T-helper 2 cell treated with Interferon-gamma antibody and Interleukin-4, amounts not matched to agents 5 μg/mL and 100 μg/mL, for 36 hours (primary cell): ENCODE measurements at regions not wholly inside any gene's neighbourhood (a gene's known extent, or its start where the extent isn't known, plus 50 kb on each side); places are given as distances from the start of the nearest gene placed in this dataset.

ENCODE experiments used
- DNase-seq: peaks from one replicate; pipeline ENCODE4 v3.0.0; 2021; ENCODE audit warnings: low spot score
- H3K27ac Mint-ChIP-seq: one replicate; pipeline ENCODE4 v1.8.0; 2021; ENCODE audit warnings: mild to moderate bottlenecking, mixed read lengths
- H3K27me3 Mint-ChIP-seq: one replicate; pipeline ENCODE4 v1.8.0; 2021; ENCODE audit warnings: low read depth, mixed read lengths
- H3K36me3 Mint-ChIP-seq: one replicate; pipeline ENCODE4 v1.8.0; 2021; ENCODE audit warnings: low read depth, mixed read lengths
- H3K4me1 Mint-ChIP-seq: one replicate; pipeline ENCODE4 v1.8.0; 2021; ENCODE audit warnings: low read depth, mixed read lengths
- H3K4me3 Mint-ChIP-seq: one replicate; pipeline ENCODE4 v1.8.0; 2022; ENCODE audit warnings: mild to moderate bottlenecking, moderate library complexity, mixed read lengths
- H3K9me3 Mint-ChIP-seq: one replicate; pipeline ENCODE4 v1.8.0; 2021; ENCODE audit warnings: mixed read lengths

- Mint-ChIP-seq H3K27me3 (no peaks in the 10 kb centered on the region), H3K4me3 (no peak overlapping the region), H3K9me3 (no peaks in the 10 kb centered on the region), H3K27ac (no peak overlapping the region), H3K4me1 (no peaks in the 10 kb centered on the region), H3K36me3 (no peaks in the 10 kb centered on the region)
- no peak for DNase-seq
These were observed 503.9 kb downstream of the TAFA4 start for GRCh38 chr3:68428495-68428894.

- Mint-ChIP-seq H3K27ac (no peak overlapping the region), H3K4me1 (no peaks in the 10 kb centered on the region), H3K36me3 (no peaks in the 10 kb centered on the region), H3K9me3 (no peaks in the 10 kb centered on the region), H3K4me3 (no peak overlapping the region), H3K27me3 (no peaks in the 10 kb centered on the region)
- no peak for DNase-seq
These were observed 507.4 kb downstream of the TAFA4 start for GRCh38 chr3:68424796-68425460.

- H3K27ac Mint-ChIP-seq, result no peak overlapping the region
- DNase-seq, result no peak
- H3K4me3 Mint-ChIP-seq, result no peak overlapping the region
- peaks cover 7% of the 10 kb centered on the region for H3K9me3 Mint-ChIP-seq
- no peaks in the 10 kb centered on the region for H3K36me3 Mint-ChIP-seq
- H3K4me1 Mint-ChIP-seq, result no peaks in the 10 kb centered on the region
- no peaks in the 10 kb centered on the region for H3K27me3 Mint-ChIP-seq
These were observed 523.7 kb downstream of the TAFA4 start for GRCh38 chr3:68408626-68409025.

GRCh38 chr3:68403741-68404140 lies 528.6 kb downstream of the TAFA4 start:
- no peak overlapping the region for H3K4me3 Mint-ChIP-seq
- H3K9me3 Mint-ChIP-seq, result no peaks in the 10 kb centered on the region
- H3K27me3 Mint-ChIP-seq, result no peaks in the 10 kb centered on the region
- no peak overlapping the region for H3K27ac Mint-ChIP-seq
- H3K4me1 Mint-ChIP-seq, result no peaks in the 10 kb centered on the region
- no peaks in the 10 kb centered on the region for H3K36me3 Mint-ChIP-seq
- no peak for DNase-seq

- Mint-ChIP-seq H3K9me3 (no peaks in the 10 kb centered on the region), H3K27ac (no peak overlapping the region), H3K36me3 (no peaks in the 10 kb centered on the region), H3K27me3 (no peaks in the 10 kb centered on the region), H3K4me1 (no peaks in the 10 kb centered on the region), H3K4me3 (no peak overlapping the region)
- DNase-seq, result no peak
These were observed 530.0 kb downstream of the TAFA4 start for GRCh38 chr3:68402235-68402918.

- no peaks in the 10 kb centered on the region for H3K36me3 Mint-ChIP-seq
- no peaks in the 10 kb centered on the region for H3K4me1 Mint-ChIP-seq
- peaks cover 35% of the 10 kb centered on the region for H3K9me3 Mint-ChIP-seq
- no peak for DNase-seq
- no peaks in the 10 kb centered on the region for H3K27me3 Mint-ChIP-seq
- no peak overlapping the region for H3K27ac Mint-ChIP-seq
- no peak overlapping the region for H3K4me3 Mint-ChIP-seq
These were observed 553.7 kb downstream of the TAFA4 start for GRCh38 chr3:68378631-68379030.

GRCh38 chr3:68373727-68374126 lies 558.6 kb downstream of the TAFA4 start:
- Mint-ChIP-seq H3K27ac (no peak overlapping the region), H3K9me3 (peaks cover 24% of the 10 kb centered on the region), H3K4me3 (no peak overlapping the region), H3K4me1 (no peaks in the 10 kb centered on the region), H3K27me3 (no peaks in the 10 kb centered on the region), H3K36me3 (no peaks in the 10 kb centered on the region)
- DNase-seq, result no peak

- peaks cover 6% of the 10 kb centered on the region for H3K9me3 Mint-ChIP-seq
- H3K27me3 Mint-ChIP-seq, result no peaks in the 10 kb centered on the region
- no peaks in the 10 kb centered on the region for H3K4me1 Mint-ChIP-seq
- H3K27ac Mint-ChIP-seq, result no peak overlapping the region
- no peaks in the 10 kb centered on the region for H3K36me3 Mint-ChIP-seq
- DNase-seq, result no peak
- no peak overlapping the region for H3K4me3 Mint-ChIP-seq
These were observed 568.6 kb downstream of the TAFA4 start for GRCh38 chr3:68363796-68364195.

- H3K9me3 Mint-ChIP-seq, result peaks cover 8% of the 10 kb centered on the region
- no peaks in the 10 kb centered on the region for H3K36me3 Mint-ChIP-seq
- no peak for DNase-seq
- no peak overlapping the region for H3K27ac Mint-ChIP-seq
- no peak overlapping the region for H3K4me3 Mint-ChIP-seq
- no peaks in the 10 kb centered on the region for H3K27me3 Mint-ChIP-seq
- H3K4me1 Mint-ChIP-seq, result no peaks in the 10 kb centered on the region
These were observed 571.9 kb downstream of the TAFA4 start for GRCh38 chr3:68360492-68360891.

GRCh38 chr3:68345781-68346180 lies 586.6 kb downstream of the TAFA4 start:
- no peak for DNase-seq
- H3K4me3 Mint-ChIP-seq, result no peak overlapping the region
- no peak overlapping the region for H3K27ac Mint-ChIP-seq
- H3K4me1 Mint-ChIP-seq, result no peaks in the 10 kb centered on the region
- H3K27me3 Mint-ChIP-seq, result no peaks in the 10 kb centered on the region
- H3K9me3 Mint-ChIP-seq, result no peaks in the 10 kb centered on the region
- no peaks in the 10 kb centered on the region for H3K36me3 Mint-ChIP-seq

GRCh38 chr3:68342426-68342825 lies 589.9 kb downstream of the TAFA4 start:
- no peaks in the 10 kb centered on the region for H3K9me3 Mint-ChIP-seq
- H3K4me1 Mint-ChIP-seq, result no peaks in the 10 kb centered on the region
- no peak overlapping the region for H3K4me3 Mint-ChIP-seq

GRCh38 chr3:68336042-68336441 lies 596.3 kb downstream of the TAFA4 start:
- no peak overlapping the region for H3K27ac Mint-ChIP-seq
- no peak overlapping the region for H3K4me3 Mint-ChIP-seq
- H3K36me3 Mint-ChIP-seq, result no peaks in the 10 kb centered on the region
- H3K27me3 Mint-ChIP-seq, result no peaks in the 10 kb centered on the region
- no peak for DNase-seq
- H3K9me3 Mint-ChIP-seq, result no peaks in the 10 kb centered on the region
- H3K4me1 Mint-ChIP-seq, result no peaks in the 10 kb centered on the region

More at GRCh38 chr3:68342426-68342825, 589.9 kb downstream of the TAFA4 start:
- H3K27ac Mint-ChIP-seq, result no peak overlapping the region
- H3K36me3 Mint-ChIP-seq, result no peaks in the 10 kb centered on the region
- no peaks in the 10 kb centered on the region for H3K27me3 Mint-ChIP-seq
- no peak for DNase-seq

- Mint-ChIP-seq H3K27ac (no peak overlapping the region), H3K4me1 (no peaks in the 10 kb centered on the region), H3K27me3 (no peaks in the 10 kb centered on the region), H3K4me3 (no peak overlapping the region), H3K9me3 (peaks cover 2% of the 10 kb centered on the region), H3K36me3 (no peaks in the 10 kb centered on the region)
- DNase-seq, result no peak
These were observed 597.9 kb downstream of the TAFA4 start for GRCh38 chr3:68334367-68334986.

- no peak for DNase-seq
- Mint-ChIP-seq H3K27me3 (no peaks in the 10 kb centered on the region), H3K27ac (no peak overlapping the region), H3K36me3 (no peaks in the 10 kb centered on the region), H3K4me3 (no peak overlapping the region), H3K4me1 (no peaks in the 10 kb centered on the region), H3K9me3 (peaks cover 12% of the 10 kb centered on the region)
These were observed 604.3 kb downstream of the TAFA4 start for GRCh38 chr3:68328049-68328448.
